Spleen (tissue), 7 donors: ENCODE measurements at regions not wholly inside any gene's neighbourhood (a gene's known extent, or its start where the extent isn't known, plus 50 kb on each side); places are given as distances from the start of the nearest gene placed in this dataset.

Source experiments
- CTCF ChIP-seq, 11 experiments: fragments of 200-600 bp in 7 of 11; fragments of 450-650 bp in 4 of 11; sonication (generic) in 4 of 11; IDR thresholded peaks in 8 of 11; conservative IDR thresholded peaks in 3 of 11; 1 replicate in 7 of 11; 2 replicates in 4 of 11; pipeline versions ENCODE4 v1.4.0 to v1.8.0; 2016 to 2021; ENCODE audit warnings: antibody characterized with exemption in 11 of 11, inconsistent platforms in 4 of 11, mild to moderate bottlenecking in 1 of 11
- POLR2AphosphoS5 ChIP-seq, 3 donors: sonication (generic); formaldehyde crosslinking; IDR thresholded peaks; one replicate each; pipeline ENCODE4 v1.5.1; 2017; ENCODE audit warnings: antibody characterized with exemption in 3 of 3
- donor health status: DM: no; HTN: no; CAD: no; lungs with moderate emphysema.
- donor health status: DM: no; HTN: no; CAD: no.
- donor health status: DM: no; HTN: no; CAD: no.

DNA sequence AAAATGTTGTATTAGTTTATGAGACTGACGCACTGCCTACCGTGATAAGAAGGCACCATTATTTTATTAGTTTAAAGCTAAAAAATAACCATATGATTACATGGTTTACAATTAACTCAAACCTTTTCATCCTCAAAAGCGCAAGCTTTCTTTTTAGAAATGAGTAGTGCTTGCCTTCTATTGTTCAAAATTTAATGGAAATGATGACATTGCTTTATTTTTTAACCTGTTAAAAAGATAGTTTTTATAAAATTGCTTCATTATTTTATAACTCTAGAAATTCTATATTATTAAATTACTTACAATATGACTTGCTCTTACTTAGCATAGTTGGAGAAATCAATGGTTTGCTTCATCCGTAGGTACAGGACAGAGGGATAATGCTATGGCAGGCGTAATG lies 78.7 kb upstream of the HDDC2 start:
- TF ChIP-seq POLR2AphosphoS5 (IDR thresholded peaks at IDR 0.05) (no peak), CTCF (IDR thresholded peaks at IDR 0.05 in 8 of 11, conservative IDR thresholded peaks at IDR 0.05 in 3 of 11) (no peak)
